H1 (cell line): ENCODE measurements at regions not wholly inside any gene's neighbourhood (a gene's known extent, or its start where the extent isn't known, plus 50 kb on each side); places are given as distances from the start of the nearest gene placed in this dataset.

Source experiments
- EP300 ChIP-seq, 2 experiments: IDR thresholded peaks; 1 replicate in 1 of 2; 2 replicates in 1 of 2; pipeline ENCODE4 v1.6.1; 2011 to 2012; ENCODE audit warnings: low read depth in 2 of 2, low read length in 2 of 2, mild to moderate bottlenecking in 2 of 2, borderline replicate concordance in 1 of 2, inconsistent platforms in 1 of 2, moderate library complexity in 1 of 2
- FOSL1 ChIP-seq: IDR thresholded peaks from 2 replicates; pipeline ENCODE4 v1.6.1; 2011; ENCODE audit warnings: mild to moderate bottlenecking, low read depth, low read length, moderate library complexity; ENCODE audit not compliant: insufficient read depth
- PHF8 ChIP-seq: fragments of 200-600 bp; sonication (generic); conservative IDR thresholded peaks from 2 replicates; pipeline ENCODE4 v1.7.1; 2012; ENCODE audit warnings: low read depth, mild to moderate bottlenecking, inconsistent platforms, low read length, moderate library complexity
- POLR2A ChIP-seq, 2 experiments: IDR thresholded peaks; 1 replicate in 1 of 2; 2 replicates in 1 of 2; pipeline ENCODE4 v1.6.1; 2011; ENCODE audit warnings: low read depth in 2 of 2, low read length in 2 of 2, mild to moderate bottlenecking in 2 of 2; ENCODE audit errors: control extremely low read depth in 1 of 2
- SUZ12 ChIP-seq: fragments of 200-600 bp; sonication (generic); IDR thresholded peaks from 2 replicates; pipeline ENCODE4 v1.6.1; 2012; ENCODE audit warnings: mild to moderate bottlenecking, inconsistent platforms, low read length, moderate library complexity, mixed read lengths

DNA sequence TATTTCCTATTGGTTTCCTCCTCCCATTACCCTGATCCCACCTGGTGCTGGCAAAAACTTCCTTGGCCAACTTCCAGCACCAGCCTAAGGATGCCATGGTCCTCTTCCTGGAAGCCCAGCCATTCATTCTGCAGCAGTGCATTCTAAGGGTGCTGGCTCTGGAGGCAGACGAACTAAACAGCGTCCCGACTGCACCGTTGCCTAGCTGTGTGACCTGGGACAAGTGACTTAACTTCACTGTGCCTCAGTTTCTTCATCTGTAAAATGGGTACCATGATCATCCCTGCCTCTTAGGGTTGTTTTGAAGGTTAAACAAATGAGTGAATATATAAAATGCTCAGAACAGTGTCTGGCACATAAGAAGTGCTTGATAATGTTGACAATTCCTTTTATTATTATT lies 120.9 kb upstream of the ZNF217 start:
- TF ChIP-seq POLR2A (IDR thresholded peaks at IDR 0.05; ENCODE audit: control extremely low read depth in 1 of 2, low read depth in 2 of 2, low read length in 2 of 2): no peak
- no peak for TF ChIP-seq FOSL1
- TF ChIP-seq PHF8: no peak
- TF ChIP-seq EP300 (IDR thresholded peaks at IDR 0.05; ENCODE audit: borderline replicate concordance in 1 of 2, low read depth in 2 of 2, low read length in 2 of 2): no peak
- no peak for TF ChIP-seq SUZ12
